H1 (cell line): ENCODE measurements at regions not wholly inside any gene's neighbourhood (a gene's known extent, or its start where the extent isn't known, plus 50 kb on each side); places are given as distances from the start of the nearest gene placed in this dataset.

Experiments
- CTCF ChIA-PET: fragments of 300-600 bp; sonication (Branson Sonifier 250); formaldehyde crosslinking; loops from one replicate; lab custom pipeline; 2021; ENCODE audit not compliant: partially characterized antibody; lab: Charles Lee
- POLR2A ChIA-PET: fragments of 300-600 bp; sonication (Branson Sonifier 250); formaldehyde crosslinking; loops from one replicate; lab custom pipeline; 2021; ENCODE audit warnings: inconsistent platforms; ENCODE audit not compliant: partially characterized antibody; lab: Charles Lee
- DNase-seq, 2 experiments: peaks; one replicate each; pipeline versions ENCODE4 v3.0.0 to v3.0.0-alpha.2; 2010 to 2022; ENCODE audit warnings: low spot score in 2 of 2, low read depth in 1 of 2, mixed read lengths in 1 of 2
- FAIRE-seq: peaks from 2 replicates; lab custom pipeline; 2011; peaks lifted over from hg19 to GRCh38; lab: Jason Lieb, UNC
- H2AFZ ChIP-seq: 2 replicates; pipeline ENCODE4 v1.8.1; 2012; ENCODE audit warnings: low read length, inconsistent platforms
- H2AK5ac ChIP-seq: 2 replicates; pipeline ENCODE4 v1.6.1; 2013; ENCODE audit warnings: low read depth, low read length
- H2BK120ac ChIP-seq: replicated peaks from 2 replicates; pipeline ENCODE3; 2013; ENCODE audit warnings: low read depth, low read length, inconsistent platforms
- H2BK12ac ChIP-seq: 2 replicates; pipeline ENCODE4 v1.6.1; 2013; ENCODE audit warnings: low read depth, low read length
- H2BK15ac ChIP-seq: 2 replicates; pipeline ENCODE4 v1.6.1; 2013; ENCODE audit warnings: low read length
- H2BK20ac ChIP-seq: 2 replicates; pipeline ENCODE4 v1.6.1; 2013; ENCODE audit warnings: low read length
- H2BK5ac ChIP-seq: 2 replicates; pipeline ENCODE4 v1.6.1; 2013; ENCODE audit warnings: low read depth, low read length
- H3K14ac ChIP-seq: 2 replicates; pipeline ENCODE4 v1.6.1; 2013; ENCODE audit warnings: inconsistent platforms; ENCODE audit not compliant: insufficient read length
- H3K18ac ChIP-seq: 2 replicates; pipeline ENCODE4 v1.6.1; 2013; ENCODE audit warnings: low read length; ENCODE audit errors: extremely low read depth
- H3K23ac ChIP-seq: 2 replicates; pipeline ENCODE4 v1.6.1; 2013; ENCODE audit warnings: inconsistent platforms; ENCODE audit not compliant: insufficient read length
- H3K23me2 ChIP-seq: 2 replicates; pipeline ENCODE4 v1.6.1; 2013; ENCODE audit warnings: low read depth, low read length
- H3K27ac ChIP-seq: 2 replicates; pipeline ENCODE4 v1.6.1; 2011; ENCODE audit warnings: low read depth, low read length, inconsistent platforms
- H3K27me3 ChIP-seq, 4 experiments: replicated peaks in 1 of 4; 1 replicate in 1 of 4; 2 replicates in 3 of 4; pipeline versions ENCODE4 v1.6.1 to v1.8.1; 2011 to 2013; ENCODE audit warnings: low read length in 3 of 4, mild to moderate bottlenecking in 3 of 4, inconsistent platforms in 2 of 4, mixed read lengths in 2 of 4, moderate library complexity in 1 of 4; ENCODE audit not compliant: control insufficient read depth in 3 of 4, insufficient read depth in 3 of 4; ENCODE audit errors: extremely low read depth in 1 of 4
- H3K36me3 ChIP-seq, 4 experiments: 2 replicates each; pipeline versions ENCODE4 v1.6.1 to v1.8.1; 2011 to 2013; ENCODE audit warnings: mild to moderate bottlenecking in 4 of 4, low read length in 3 of 4, moderate library complexity in 2 of 4, control low read depth in 1 of 4, inconsistent platforms in 1 of 4; ENCODE audit not compliant: insufficient read depth in 4 of 4, control insufficient read depth in 2 of 4
- H3K4ac ChIP-seq: replicated peaks from 2 replicates; pipeline ENCODE3; 2013; ENCODE audit warnings: low read length, low read depth, mixed read lengths, inconsistent platforms; ENCODE audit not compliant: insufficient read length
- H3K4me1 ChIP-seq, 4 experiments: replicated peaks in 1 of 4; 1 replicate in 1 of 4; 2 replicates in 3 of 4; pipeline versions ENCODE4 v1.6.1 to v1.8.1; 2011 to 2013; ENCODE audit warnings: low read length in 3 of 4, inconsistent platforms in 2 of 4, mixed read lengths in 1 of 4; ENCODE audit not compliant: insufficient read depth in 4 of 4, control insufficient read depth in 3 of 4
- H3K4me2 ChIP-seq, 2 experiments: 2 replicates each; pipeline versions ENCODE4 v1.6.1 to v1.8.1; 2011 to 2013; ENCODE audit warnings: low read depth in 2 of 2, low read length in 2 of 2, control low read depth in 1 of 2, inconsistent platforms in 1 of 2, mild to moderate bottlenecking in 1 of 2; ENCODE audit not compliant: insufficient read depth in 1 of 2
- H3K4me3 ChIP-seq, 4 experiments: fragments of 200-600, 300-600 bp in 1 of 4; sonication (generic), shearing (Covaris generic), sonication (Bioruptor Twin) in 1 of 4; 2 replicates each; pipeline versions ENCODE4 v1.5.1 to v1.8.1; 2011 to 2016; ENCODE audit warnings: low read length in 4 of 4, low read depth in 3 of 4, control low read depth in 2 of 4, inconsistent platforms in 2 of 4, mild to moderate bottlenecking in 2 of 4, mixed read lengths in 1 of 4, moderate library complexity in 1 of 4; ENCODE audit not compliant: insufficient read depth in 2 of 4; ENCODE audit errors: extremely low read depth in 1 of 4
- H3K56ac ChIP-seq: replicated peaks from 2 replicates; pipeline ENCODE3; 2013; ENCODE audit warnings: low read depth, mild to moderate bottlenecking, mixed read lengths, low read length, inconsistent platforms; ENCODE audit not compliant: insufficient read length
- H3K79me1 ChIP-seq: 2 replicates; pipeline ENCODE4 v1.6.1; 2013; ENCODE audit warnings: low read depth, low read length, control low read depth
- H3K79me2 ChIP-seq, 2 experiments: 2 replicates each; pipeline versions ENCODE4 v1.6.1 to v1.8.1; 2012 to 2013; ENCODE audit warnings: low read length in 2 of 2, mild to moderate bottlenecking in 2 of 2, inconsistent platforms in 1 of 2; ENCODE audit not compliant: insufficient read depth in 2 of 2, control insufficient read depth in 1 of 2
- H3K9ac ChIP-seq, 4 experiments: replicated peaks in 1 of 4; 1 replicate in 1 of 4; 2 replicates in 3 of 4; pipeline versions ENCODE4 v1.6.1 to v1.8.1; 2011 to 2013; ENCODE audit warnings: low read depth in 3 of 4, low read length in 3 of 4, control low read depth in 2 of 4, mild to moderate bottlenecking in 2 of 4, moderate library complexity in 2 of 4, inconsistent platforms in 1 of 4; ENCODE audit errors: extremely low read depth in 1 of 4
- H3K9me3 ChIP-seq, 2 experiments: 2 replicates each; pipeline versions ENCODE4 v1.6.1 to v1.8.1; 2012 to 2013; ENCODE audit warnings: mild to moderate bottlenecking in 2 of 2, moderate library complexity in 2 of 2, control low read depth in 1 of 2, inconsistent platforms in 1 of 2, low read depth in 1 of 2, low read length in 1 of 2, mixed read lengths in 1 of 2; ENCODE audit not compliant: insufficient read depth in 2 of 2
- H4K20me1 ChIP-seq, 2 experiments: replicated peaks in 1 of 2; 2 replicates each; pipeline versions ENCODE3 to v1.8.1; 2011 to 2013; ENCODE audit warnings: inconsistent platforms in 2 of 2, low read length in 2 of 2, mild to moderate bottlenecking in 1 of 2; ENCODE audit not compliant: insufficient read depth in 2 of 2, control insufficient read depth in 1 of 2
- H4K5ac ChIP-seq: 2 replicates; pipeline ENCODE4 v1.6.1; 2013; ENCODE audit warnings: low read length, low read depth, mixed read lengths, inconsistent platforms; ENCODE audit not compliant: insufficient read length
- H4K8ac ChIP-seq: 2 replicates; pipeline ENCODE4 v1.8.0; 2013; ENCODE audit warnings: mild to moderate bottlenecking, moderate library complexity, low read length, inconsistent platforms; ENCODE audit not compliant: insufficient read depth; ENCODE audit errors: extremely low read depth
- H4K91ac ChIP-seq: replicated peaks from 2 replicates; pipeline ENCODE3; 2013; ENCODE audit warnings: low read length, mixed read lengths, inconsistent platforms; ENCODE audit not compliant: insufficient read length
- CBX8 ChIP-seq: fragments of 300-800, 300-1000 bp; sonication (generic); IDR thresholded peaks from 2 replicates; pipeline ENCODE4 v1.7.1; 2016; ENCODE audit warnings: low read depth, low read length, borderline replicate concordance
- FOSL1 ChIP-seq: IDR thresholded peaks from 2 replicates; pipeline ENCODE4 v1.6.1; 2011; ENCODE audit warnings: mild to moderate bottlenecking, low read depth, low read length, moderate library complexity; ENCODE audit not compliant: insufficient read depth
- MAX ChIP-seq: IDR thresholded peaks from 2 replicates; pipeline ENCODE4 v1.6.1; 2012; ENCODE audit warnings: inconsistent platforms
- RAD21 ChIP-seq, 2 experiments: IDR thresholded peaks in 1 of 2; conservative IDR thresholded peaks in 1 of 2; 2 replicates each; pipeline ENCODE4 v1.6.1; 2011; ENCODE audit warnings: low read depth in 2 of 2, low read length in 2 of 2, improper control_type of control experiment in 1 of 2, inconsistent platforms in 1 of 2, mild to moderate bottlenecking in 1 of 2, moderate library complexity in 1 of 2
- RBBP5 ChIP-seq: IDR thresholded peaks from 2 replicates; pipeline ENCODE4 v1.7.1; 2012; ENCODE audit warnings: low read depth, mild to moderate bottlenecking, inconsistent platforms, low read length, moderate library complexity, borderline replicate concordance
- SRF ChIP-seq: IDR thresholded peaks from 2 replicates; pipeline ENCODE4 v1.6.1; 2011; ENCODE audit warnings: mild to moderate bottlenecking, low read depth, low read length, moderate library complexity
- TEAD4 ChIP-seq: IDR thresholded peaks from 2 replicates; pipeline ENCODE4 v1.6.1; 2012; ENCODE audit warnings: low read depth, low read length, inconsistent platforms, mixed read lengths
- TF ChIP-seq, protein P1 (sequence below): IDR thresholded peaks from 2 replicates; pipeline ENCODE4 v1.6.1; 2012; ENCODE audit warnings: inconsistent platforms

DNA sequence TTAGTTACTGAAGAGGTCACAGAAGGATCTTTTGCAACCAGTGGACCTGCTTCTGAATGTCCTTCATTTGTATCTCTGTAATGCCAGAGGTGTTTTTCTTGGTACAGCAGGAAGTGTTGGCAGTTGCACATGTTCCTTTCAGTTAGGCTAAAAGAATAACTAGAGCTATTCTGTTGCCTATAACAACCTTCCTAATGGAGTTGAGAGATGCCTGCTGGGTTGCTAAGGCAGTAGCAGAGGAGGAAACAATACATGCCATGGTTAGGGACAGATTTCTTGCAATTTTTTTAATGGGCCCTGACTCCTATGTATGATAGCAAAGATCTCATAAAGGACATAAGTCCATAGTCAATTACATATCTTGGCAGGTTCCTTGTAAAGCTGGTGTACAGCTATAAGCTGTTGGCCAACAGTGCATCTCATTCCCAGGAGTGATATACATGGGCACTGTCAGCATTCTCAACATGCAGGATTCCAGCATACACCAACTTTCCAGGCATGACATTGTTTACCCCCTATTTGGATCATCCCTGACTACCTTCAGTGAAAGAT is 556.6 kb downstream of the CCER1 start:
- FAIRE-seq (no peak), DNase-seq (no peak)
- Histone ChIP-seq H2AFZ (no peak overlapping the region; the same call in 1 of the 2 replicates), H2BK12ac (no peak overlapping the region), H4K91ac (no peak overlapping the region), H3K79me2 (no peaks in the 10 kb centered on the region), H3K18ac (no peak overlapping the region), H3K27me3 (no peaks in the 10 kb centered on the region), H3K9me3 (no peaks in the 10 kb centered on the region), H3K36me3 (no peaks in the 10 kb centered on the region), H2BK20ac (no peak overlapping the region), H3K9ac (no peak overlapping the region), H3K4me2 (no peak overlapping the region), H3K79me1 (no peaks in the 10 kb centered on the region), H3K4me1 (no peaks in the 10 kb centered on the region), H2BK120ac (no peak overlapping the region), H4K8ac (no peak overlapping the region), H3K27ac (no peak overlapping the region), H3K4me3 (no peak overlapping the region), H3K4ac (no peak overlapping the region), H2BK5ac (no peak overlapping the region), H3K23ac (no peak overlapping the region), H3K14ac (no peak overlapping the region), H3K56ac (no peak overlapping the region), H2AK5ac (no peak overlapping the region), H2BK15ac (no peak overlapping the region), H3K23me2 (no peaks in the 10 kb centered on the region), H4K20me1 (no peaks in the 10 kb centered on the region), H4K5ac (no peak overlapping the region)
- CTCF ChIA-PET, result interaction anchor here (0.7 to 1.0 kb wide), 2 partner anchors 14 to 443 kb away, joined by 3 read pairs; no protein-coding TSS in a partner anchor
- POLR2A ChIA-PET, result no interaction called here
- no peak for TF ChIP-seq SRF
- TF ChIP-seq RAD21 (IDR thresholded peaks at IDR 0.05 in 1 of 2, conservative IDR thresholded peaks at IDR 0.05 in 1 of 2; ENCODE audit: low read depth in 2 of 2, low read length in 2 of 2), result no peak
- TF ChIP-seq MAX, result no peak
- no peak for TF ChIP-seq FOSL1
- no peak for TF ChIP-seq CBX8
- TF ChIP-seq RBBP5, result no peak
- no peak for TF ChIP-seq TEAD4
- TF ChIP-seq, protein P1, sequence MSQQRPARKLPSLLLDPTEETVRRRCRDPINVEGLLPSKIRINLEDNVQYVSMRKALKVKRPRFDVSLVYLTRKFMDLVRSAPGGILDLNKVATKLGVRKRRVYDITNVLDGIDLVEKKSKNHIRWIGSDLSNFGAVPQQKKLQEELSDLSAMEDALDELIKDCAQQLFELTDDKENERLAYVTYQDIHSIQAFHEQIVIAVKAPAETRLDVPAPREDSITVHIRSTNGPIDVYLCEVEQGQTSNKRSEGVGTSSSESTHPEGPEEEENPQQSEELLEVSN, result no peak
